Activated naive CD4-positive, alpha-beta T cell treated with anti-CD3 and anti-CD28 coated beads, Interleukin-2, amount 10 ng/mL, durations not matched to agents 7 days and 5 days (primary cell): ENCODE measurements at regions not wholly inside any gene's neighbourhood (a gene's known extent, or its start where the extent isn't known, plus 50 kb on each side); places are given as distances from the start of the nearest gene placed in this dataset.

Experiments
- CTCF ChIA-PET: fragments of 350-600 bp; sonication (Branson Sonifier 250); formaldehyde crosslinking; loops from one replicate; lab custom pipeline; 2021; ENCODE audit warnings: antibody characterized with exemption; lab: Charles Lee
- DNase-seq: peaks from one replicate; pipeline ENCODE4 v3.0.0-alpha.2; 2020
- H3K27ac Mint-ChIP-seq: one replicate; pipeline ENCODE4 v1.8.0; 2021; ENCODE audit warnings: mild to moderate bottlenecking, moderate library complexity, mixed read lengths
- H3K27me3 Mint-ChIP-seq: one replicate; pipeline ENCODE4 v1.8.0; 2021; ENCODE audit warnings: mild to moderate bottlenecking, mixed read lengths
- H3K36me3 Mint-ChIP-seq: one replicate; pipeline ENCODE4 v1.8.0; 2021; ENCODE audit warnings: mixed read lengths
- H3K4me1 Mint-ChIP-seq: one replicate; pipeline ENCODE4 v1.8.0; 2021; ENCODE audit warnings: mixed read lengths
- H3K4me3 Mint-ChIP-seq: one replicate; pipeline ENCODE4 v1.8.0; 2021; ENCODE audit warnings: mild to moderate bottlenecking, moderate library complexity, mixed read lengths
- H3K9me3 Mint-ChIP-seq: one replicate; pipeline ENCODE4 v1.8.0; 2021; ENCODE audit warnings: mixed read lengths

DNA sequence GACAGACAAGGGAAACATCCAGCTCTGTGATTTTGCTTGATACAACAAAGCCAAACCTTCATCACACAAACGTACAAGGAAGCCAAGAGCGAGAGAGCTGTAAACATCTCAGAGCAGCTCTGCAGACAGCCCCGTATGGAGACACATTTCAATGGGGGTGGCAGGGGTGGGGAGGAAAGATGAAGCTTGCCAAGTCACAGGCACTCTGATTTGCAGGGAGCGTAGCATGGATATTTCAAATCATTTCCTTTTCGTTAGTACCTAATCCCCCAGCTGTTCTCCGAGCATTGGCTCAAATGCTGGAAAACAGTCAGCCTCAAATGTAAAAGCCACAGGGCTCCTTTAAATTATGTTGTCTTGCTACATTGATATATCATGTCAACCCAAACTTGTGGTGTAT, 458.9 kb upstream of the CADM1 start:
- CTCF ChIA-PET = no interaction called here
- DNase-seq = no peak

GRCh38 chr11:115961159-115962003, 457.2 kb upstream of the CADM1 start:
- Mint-ChIP-seq H3K4me1 (no peaks in the 10 kb centered on the region), H3K27ac (no peak overlapping the region), H3K9me3 (peaks cover 2% of the 10 kb centered on the region), H3K27me3 (no peaks in the 10 kb centered on the region), H3K36me3 (no peaks in the 10 kb centered on the region), H3K4me3 (no peak overlapping the region)
- CTCF ChIA-PET = no interaction called here
- no peak for DNase-seq

More for the DNA sequence above, 458.9 kb upstream of the CADM1 start:
- Mint-ChIP-seq H3K27me3 (no peaks in the 10 kb centered on the region), H3K9me3 (peaks cover 2% of the 10 kb centered on the region), H3K36me3 (no peaks in the 10 kb centered on the region), H3K4me3 (no peak overlapping the region), H3K4me1 (no peaks in the 10 kb centered on the region), H3K27ac (no peak overlapping the region)

DNA sequence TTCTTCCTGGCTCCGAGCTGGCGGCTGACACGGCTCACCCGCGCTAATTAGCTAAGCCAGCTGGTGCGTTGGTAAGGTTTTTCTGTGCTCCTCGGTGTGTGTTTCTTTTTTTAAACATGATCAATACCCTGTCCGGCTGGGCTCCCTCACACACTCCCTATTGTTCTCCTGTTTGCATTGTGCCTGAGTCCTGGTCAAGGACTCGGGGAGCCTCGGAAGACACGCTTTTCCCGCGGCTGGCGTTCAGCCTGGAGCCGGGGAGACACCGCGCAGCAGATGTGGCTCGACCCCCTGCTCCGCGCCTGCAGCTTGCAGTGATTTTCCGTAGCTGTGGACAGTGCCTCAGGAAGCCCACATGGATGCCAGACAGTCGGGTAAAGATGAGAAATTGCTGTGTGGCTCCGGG, 454.9 kb upstream of the CADM1 start:
- no peaks in the 10 kb centered on the region for H3K27me3 Mint-ChIP-seq

DNA sequence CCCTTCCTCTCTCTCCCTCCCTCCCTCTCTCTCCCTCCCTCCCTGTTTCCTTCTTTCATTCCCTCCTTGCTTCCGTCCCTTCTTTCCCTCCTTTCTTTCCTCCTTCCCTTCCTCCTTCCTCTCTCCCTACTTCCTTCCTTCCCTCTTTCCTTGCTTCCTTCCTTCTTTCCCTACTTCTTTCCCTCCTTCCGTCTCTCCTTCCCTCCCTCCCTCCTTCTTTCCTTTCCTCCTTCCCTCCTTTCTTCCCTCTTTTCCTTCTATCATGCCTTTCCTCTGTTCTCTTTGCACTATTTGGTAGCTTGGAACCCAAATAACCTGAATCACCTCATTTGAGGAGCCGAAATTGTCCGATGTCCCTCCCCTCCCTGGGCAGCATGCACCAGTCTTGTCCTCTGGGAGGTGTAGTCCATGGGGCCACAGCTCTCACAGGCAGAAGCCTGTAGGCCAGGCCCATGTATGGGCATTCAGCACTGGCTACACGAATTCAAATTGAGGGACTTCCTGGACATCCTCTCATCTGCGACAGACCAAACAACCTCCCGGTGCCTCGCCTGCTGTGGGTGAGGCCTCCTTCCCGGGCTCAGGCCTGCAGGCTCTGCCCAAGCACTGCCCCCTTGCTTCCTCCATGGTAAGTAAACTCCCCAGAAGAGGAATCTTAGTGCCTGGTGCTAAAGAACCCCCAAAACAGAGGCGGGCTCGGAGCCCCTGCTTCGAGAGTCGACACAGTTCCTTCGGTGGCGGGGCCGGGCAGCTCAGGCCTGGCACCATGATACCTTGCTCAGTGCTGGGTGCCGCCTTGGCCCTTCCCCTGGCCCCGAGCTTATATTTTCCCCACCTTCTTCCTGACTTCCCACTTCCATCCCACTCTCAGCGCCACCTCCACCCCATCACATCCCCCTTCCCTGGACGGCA, 454.1 kb upstream of the CADM1 start:
- H3K27ac Mint-ChIP-seq = no peak overlapping the region
- H3K36me3 Mint-ChIP-seq = no peaks in the 10 kb centered on the region
- H3K4me1 Mint-ChIP-seq = no peaks in the 10 kb centered on the region
- CTCF ChIA-PET = no interaction called here
- H3K27me3 Mint-ChIP-seq = no peaks in the 10 kb centered on the region
- no peak for DNase-seq
- peaks cover 2% of the 10 kb centered on the region for H3K9me3 Mint-ChIP-seq
- no peak overlapping the region for H3K4me3 Mint-ChIP-seq

More for the DNA sequence above, 454.9 kb upstream of the CADM1 start:
- no peak overlapping the region for H3K4me3 Mint-ChIP-seq
- no peaks in the 10 kb centered on the region for H3K36me3 Mint-ChIP-seq
- H3K9me3 Mint-ChIP-seq = peaks cover 2% of the 10 kb centered on the region
- CTCF ChIA-PET = no interaction called here
- H3K27ac Mint-ChIP-seq = no peak overlapping the region
- DNase-seq = no peak
- no peaks in the 10 kb centered on the region for H3K4me1 Mint-ChIP-seq

DNA sequence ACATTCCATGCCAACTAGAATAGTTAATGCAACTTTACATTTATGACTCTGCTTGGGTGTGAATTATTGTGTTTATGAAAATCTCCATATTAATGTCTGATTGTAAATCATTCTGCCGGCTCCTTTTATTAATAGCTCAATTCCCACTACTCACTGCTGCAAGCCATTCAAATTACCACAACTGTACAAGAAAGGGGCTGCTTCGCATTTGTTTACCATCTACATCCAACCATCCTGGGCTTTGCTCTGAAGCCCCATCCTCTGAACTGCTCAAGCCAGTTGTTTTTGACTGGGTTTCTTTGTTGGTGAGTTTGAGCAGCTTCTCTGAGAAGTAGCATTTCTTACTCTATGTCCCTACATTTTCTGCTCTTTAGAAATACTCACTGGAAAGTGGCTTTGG, 451.6 kb upstream of the CADM1 start:
- H3K36me3 Mint-ChIP-seq = no peaks in the 10 kb centered on the region

GRCh38 chr11:115950660-115951059, 446.4 kb upstream of the CADM1 start:
- Mint-ChIP-seq H3K36me3 (no peaks in the 10 kb centered on the region), H3K27me3 (no peaks in the 10 kb centered on the region), H3K9me3 (peaks cover 3% of the 10 kb centered on the region), H3K4me3 (no peak overlapping the region), H3K4me1 (no peaks in the 10 kb centered on the region), H3K27ac (no peak overlapping the region)
- DNase-seq = no peak
- CTCF ChIA-PET = no interaction called here

More for the DNA sequence above, 451.6 kb upstream of the CADM1 start:
- CTCF ChIA-PET = no interaction called here
- Mint-ChIP-seq H3K27ac (no peak overlapping the region), H3K4me3 (no peak overlapping the region), H3K27me3 (no peaks in the 10 kb centered on the region), H3K9me3 (peaks cover 2% of the 10 kb centered on the region), H3K4me1 (no peaks in the 10 kb centered on the region)
- DNase-seq = no peak

DNA sequence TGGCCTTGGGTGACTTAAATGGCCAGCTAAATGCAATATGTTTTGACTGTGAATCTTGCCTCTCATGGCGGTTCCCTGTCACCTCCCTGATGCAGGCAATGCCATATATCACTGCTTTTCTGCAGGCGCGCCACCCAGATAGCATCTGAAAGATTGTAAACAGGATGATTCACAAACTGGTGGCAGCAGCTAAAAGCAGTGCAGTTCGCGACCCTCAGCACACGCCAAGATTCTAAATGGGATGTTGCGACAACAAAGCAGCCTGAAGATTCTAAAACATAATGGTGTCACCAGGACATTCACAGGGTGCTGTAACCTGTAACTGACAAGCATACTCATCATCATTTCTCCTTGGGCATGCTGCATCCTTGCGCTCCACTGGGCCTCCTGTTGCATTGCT, 440.4 kb upstream of the CADM1 start:
- no peak overlapping the region for H3K27ac Mint-ChIP-seq

GRCh38 chr11:115942011-115942410, 437.8 kb upstream of the CADM1 start:
- Mint-ChIP-seq H3K4me3 (no peak overlapping the region), H3K9me3 (peaks cover 3% of the 10 kb centered on the region), H3K27me3 (no peaks in the 10 kb centered on the region), H3K4me1 (no peaks in the 10 kb centered on the region), H3K27ac (no peak overlapping the region), H3K36me3 (no peaks in the 10 kb centered on the region)
- DNase-seq = no peak
- CTCF ChIA-PET = no interaction called here

More for the DNA sequence above, 440.4 kb upstream of the CADM1 start:
- Mint-ChIP-seq H3K27me3 (no peaks in the 10 kb centered on the region), H3K36me3 (no peaks in the 10 kb centered on the region), H3K4me1 (no peaks in the 10 kb centered on the region), H3K4me3 (no peak overlapping the region), H3K9me3 (peaks cover 3% of the 10 kb centered on the region)
- no peak for DNase-seq
- CTCF ChIA-PET = no interaction called here

- no peak overlapping the region for H3K4me3 Mint-ChIP-seq
- DNase-seq = no peak
- no peak overlapping the region for H3K27ac Mint-ChIP-seq
- no peaks in the 10 kb centered on the region for H3K27me3 Mint-ChIP-seq
- peaks cover 3% of the 10 kb centered on the region for H3K9me3 Mint-ChIP-seq
- no peaks in the 10 kb centered on the region for H3K4me1 Mint-ChIP-seq
- CTCF ChIA-PET = no interaction called here
- no peaks in the 10 kb centered on the region for H3K36me3 Mint-ChIP-seq
These were observed 437.3 kb upstream of the CADM1 start for GRCh38 chr11:115941481-115941993.

DNA sequence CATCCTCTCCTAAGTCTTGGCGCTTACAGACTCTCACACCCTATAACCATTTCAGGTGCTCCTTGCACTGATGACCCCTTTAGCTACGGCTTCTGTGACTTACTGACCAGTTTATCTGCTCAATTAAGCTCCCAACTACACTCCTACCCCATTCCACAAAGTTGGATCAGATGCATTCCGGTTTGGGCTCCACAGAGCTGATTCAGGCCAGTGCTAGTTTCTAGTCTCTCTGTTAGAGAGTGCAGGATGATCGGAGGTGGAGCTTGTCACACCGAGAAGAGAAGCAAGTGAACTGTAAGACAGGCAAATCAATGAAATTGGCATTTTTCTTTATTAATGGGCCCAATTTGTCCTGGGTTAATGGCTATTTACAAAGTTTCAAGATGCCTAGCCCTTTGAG, 436.8 kb upstream of the CADM1 start:
- CTCF ChIA-PET = no interaction called here
- no peak overlapping the region for H3K27ac Mint-ChIP-seq
- no peaks in the 10 kb centered on the region for H3K9me3 Mint-ChIP-seq
- no peak overlapping the region for H3K4me3 Mint-ChIP-seq
- no peaks in the 10 kb centered on the region for H3K36me3 Mint-ChIP-seq
- no peaks in the 10 kb centered on the region for H3K27me3 Mint-ChIP-seq
- no peaks in the 10 kb centered on the region for H3K4me1 Mint-ChIP-seq
- DNase-seq = no peak

DNA sequence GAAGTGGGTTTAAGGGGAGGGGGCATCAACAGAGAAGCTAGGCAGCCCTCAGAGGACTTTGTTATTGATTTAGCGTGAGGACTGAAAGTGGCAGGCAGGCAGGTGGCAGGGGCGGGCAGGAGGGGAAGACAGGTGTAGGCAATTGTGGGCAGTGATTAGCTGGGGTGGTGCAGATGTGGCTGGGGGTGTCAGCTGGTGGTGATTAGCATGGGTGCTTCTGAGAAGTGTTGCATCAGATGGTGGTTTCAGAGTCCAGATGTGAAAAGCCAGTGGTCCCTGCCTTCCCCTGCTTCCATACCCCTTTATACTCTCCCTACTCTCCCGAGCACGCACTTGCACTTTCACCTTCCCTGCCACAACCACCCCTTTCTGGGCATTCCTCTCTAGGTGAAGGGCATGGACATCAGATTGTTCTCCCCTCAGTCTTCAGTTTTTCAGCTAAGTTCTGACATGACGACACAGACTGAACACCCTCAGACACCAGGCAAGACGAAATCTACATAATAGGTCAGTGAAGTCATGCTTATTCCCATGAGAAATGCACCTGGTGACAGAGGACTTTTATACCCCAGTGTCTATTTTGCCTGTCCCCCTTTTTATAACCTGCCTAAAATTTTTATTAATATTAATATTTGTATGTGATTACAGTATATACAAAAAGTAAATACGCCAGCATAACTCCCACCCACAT, 435.7 kb upstream of the CADM1 start:
- Mint-ChIP-seq H3K9me3 (no peaks in the 10 kb centered on the region), H3K27me3 (no peaks in the 10 kb centered on the region), H3K27ac (no peak overlapping the region), H3K36me3 (no peaks in the 10 kb centered on the region), H3K4me3 (no peak overlapping the region), H3K4me1 (no peaks in the 10 kb centered on the region)
- no peak for DNase-seq
- CTCF ChIA-PET = no interaction called here

GRCh38 chr11:115939104-115939730, 435.0 kb upstream of the CADM1 start:
- Mint-ChIP-seq H3K4me1 (no peaks in the 10 kb centered on the region), H3K4me3 (no peak overlapping the region), H3K27ac (no peak overlapping the region), H3K27me3 (no peaks in the 10 kb centered on the region), H3K9me3 (no peaks in the 10 kb centered on the region), H3K36me3 (no peaks in the 10 kb centered on the region)
- DNase-seq = no peak
- CTCF ChIA-PET = no interaction called here

DNA sequence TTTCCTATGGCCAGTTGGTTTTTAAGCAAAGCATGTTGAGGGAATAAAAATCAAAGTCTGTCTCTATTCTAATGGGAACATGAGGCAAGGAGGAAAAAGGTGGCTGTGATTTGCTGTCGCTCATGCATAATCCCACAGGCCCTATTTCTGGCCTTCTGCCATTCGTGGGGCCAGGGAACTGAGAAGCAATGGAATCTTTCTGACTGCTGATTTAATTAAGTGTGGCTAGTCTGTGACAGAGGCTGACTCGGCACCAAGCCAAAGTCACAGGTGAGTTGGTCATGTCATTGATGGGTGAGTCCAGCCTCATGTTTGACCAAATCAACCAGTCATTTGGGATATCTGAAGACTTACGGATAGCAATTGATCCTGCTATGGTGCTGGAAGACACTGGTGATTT, 429.3 kb upstream of the CADM1 start:
- no peak overlapping the region for H3K27ac Mint-ChIP-seq
- CTCF ChIA-PET = no interaction called here

More for the DNA sequence above, 429.3 kb upstream of the CADM1 start:
- DNase-seq = no peak
- Mint-ChIP-seq H3K9me3 (no peaks in the 10 kb centered on the region), H3K4me3 (no peak overlapping the region), H3K27me3 (no peaks in the 10 kb centered on the region), H3K36me3 (no peaks in the 10 kb centered on the region), H3K4me1 (no peaks in the 10 kb centered on the region)
